ENCODE measurements at regions not wholly inside any gene's neighbourhood (a gene's known extent, or its start where the extent isn't known, plus 50 kb on each side); places are given as distances from the start of the nearest gene placed in this dataset.
"Not testable (repeated sequence)": the region's sequence is repeated elsewhere in the genome, so short reads cannot be mapped to it uniquely, and the experiment has no call there.

DNA sequence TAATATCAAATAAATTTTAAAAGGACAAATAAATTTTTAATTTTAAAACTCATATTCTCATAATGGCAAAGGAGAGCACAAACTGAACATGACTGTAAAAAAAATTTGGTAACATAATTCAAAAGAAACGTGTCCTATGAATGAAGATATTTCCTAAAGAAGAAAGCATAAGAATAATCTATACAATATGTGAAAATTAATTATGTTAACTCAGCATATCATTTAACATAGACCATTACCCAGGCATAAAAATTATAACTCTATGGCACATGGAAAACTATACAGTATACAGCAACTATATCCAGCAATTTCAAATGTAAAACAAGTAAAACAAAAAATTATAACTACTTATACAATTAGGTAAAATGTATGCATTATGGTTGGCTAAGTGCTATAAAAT is 288.1 kb downstream of the SUCLG1 start:
- no peaks in the 10 kb centered on the region for H4K20me1 ChIP-seq
- TF ChIP-seq Cebpa-rat (IDR thresholded peaks at IDR 0.05): no peak
- H3K4me3 ChIP-seq: no peak overlapping the region
- H3K36me3 ChIP-seq: no peaks in the 10 kb centered on the region
- peaks cover 27% of the 10 kb centered on the region for H3K9me3 ChIP-seq
- H3K4me1 ChIP-seq: no peaks in the 10 kb centered on the region
- H3K27ac ChIP-seq: no peak overlapping the region
- no peak overlapping the region for H3K4me2 ChIP-seq
- H3K9ac ChIP-seq: no peak overlapping the region
- H3K27me3 ChIP-seq: no peaks in the 10 kb centered on the region

DNA sequence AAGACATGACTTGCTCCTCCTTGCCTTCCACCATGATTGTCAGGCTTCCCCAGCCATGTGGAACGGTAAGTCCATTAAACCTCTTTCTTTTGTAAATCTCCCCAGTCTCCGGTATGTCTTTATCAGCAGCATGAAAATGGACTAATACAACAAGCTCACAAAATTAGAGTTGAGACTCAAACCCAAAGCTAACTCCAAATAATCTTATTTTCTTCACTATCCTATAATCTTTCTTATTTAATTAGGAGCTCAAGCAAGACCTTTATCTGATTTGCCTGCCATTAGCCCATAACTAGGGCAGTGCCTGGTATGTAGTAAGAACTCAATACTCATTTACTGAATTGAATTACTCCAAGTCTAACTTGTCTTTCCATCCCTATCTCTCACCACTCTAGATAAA is 289.2 kb downstream of the SUCLG1 start:
- H3K4me3 ChIP-seq: no peak overlapping the region
- no peaks in the 10 kb centered on the region for H3K36me3 ChIP-seq
- H3K9me3 ChIP-seq: peaks cover 27% of the 10 kb centered on the region
- H3K27me3 ChIP-seq: no peaks in the 10 kb centered on the region
- no peak overlapping the region for H3K9ac ChIP-seq
- no peak overlapping the region for H3K27ac ChIP-seq
- H3K4me1 ChIP-seq: no peaks in the 10 kb centered on the region
- H3K4me2 ChIP-seq: no peak overlapping the region
- no peak for TF ChIP-seq Cebpa-rat (IDR thresholded peaks at IDR 0.05)
- no peaks in the 10 kb centered on the region for H4K20me1 ChIP-seq

DNA sequence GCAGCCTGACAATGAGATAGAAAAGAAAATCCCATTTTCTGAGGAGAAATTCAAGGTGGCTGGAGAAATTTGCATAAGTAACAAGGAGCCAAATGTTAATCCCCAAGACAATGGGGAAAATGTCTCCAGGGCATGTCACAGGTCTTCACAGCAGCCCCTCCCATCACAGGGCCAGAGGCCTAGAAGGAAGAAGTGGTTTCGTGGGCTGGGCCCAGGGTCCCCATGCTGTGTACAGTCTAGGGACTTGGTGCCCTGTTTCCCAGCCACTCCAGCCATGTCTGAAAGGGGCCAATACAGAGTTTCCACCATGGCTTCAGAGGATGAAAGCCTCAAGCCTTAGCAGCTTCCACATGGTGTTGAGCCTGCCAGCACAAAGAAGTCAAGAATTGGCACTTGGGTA is 290.5 kb downstream of the SUCLG1 start:
- not testable (repeated sequence) for H4K20me1 ChIP-seq, H3K4me3 ChIP-seq, H3K4me1 ChIP-seq, H3K9ac ChIP-seq, H3K4me2 ChIP-seq, H3K27ac ChIP-seq, H3K36me3 ChIP-seq, H3K27me3 ChIP-seq
- H3K9me3 ChIP-seq: peaks cover 27% of the 10 kb centered on the region

DNA sequence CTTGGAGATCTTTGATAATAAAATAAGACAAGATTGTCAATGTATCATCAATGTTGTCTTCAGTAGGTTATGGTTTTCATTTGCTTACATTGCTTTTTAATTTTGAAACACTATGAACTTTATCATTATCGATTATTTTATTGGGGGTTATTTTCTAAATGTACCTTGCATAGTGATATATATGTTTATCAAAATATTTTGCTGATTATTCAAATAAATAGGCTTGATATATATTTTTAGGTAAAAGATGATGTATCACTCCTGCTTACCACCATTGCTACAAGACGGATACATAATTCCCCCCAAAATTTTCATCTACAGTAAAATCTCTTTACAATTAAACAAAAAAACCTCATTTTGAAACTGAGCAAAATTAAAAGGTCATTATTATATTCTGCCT is 293.8 kb downstream of the SUCLG1 start:
- H3K4me3 ChIP-seq: no peak overlapping the region
- no peaks in the 10 kb centered on the region for H4K20me1 ChIP-seq
- no peak overlapping the region for H3K4me2 ChIP-seq
- no peak overlapping the region for H3K9ac ChIP-seq
- no peaks in the 10 kb centered on the region for H3K27me3 ChIP-seq
- no peak for TF ChIP-seq Cebpa-rat (IDR thresholded peaks at IDR 0.05)
- H3K36me3 ChIP-seq: no peaks in the 10 kb centered on the region
- no peak overlapping the region for H3K27ac ChIP-seq
- H3K4me1 ChIP-seq: no peaks in the 10 kb centered on the region
- H3K9me3 ChIP-seq: peaks cover 25% of the 10 kb centered on the region

DNA sequence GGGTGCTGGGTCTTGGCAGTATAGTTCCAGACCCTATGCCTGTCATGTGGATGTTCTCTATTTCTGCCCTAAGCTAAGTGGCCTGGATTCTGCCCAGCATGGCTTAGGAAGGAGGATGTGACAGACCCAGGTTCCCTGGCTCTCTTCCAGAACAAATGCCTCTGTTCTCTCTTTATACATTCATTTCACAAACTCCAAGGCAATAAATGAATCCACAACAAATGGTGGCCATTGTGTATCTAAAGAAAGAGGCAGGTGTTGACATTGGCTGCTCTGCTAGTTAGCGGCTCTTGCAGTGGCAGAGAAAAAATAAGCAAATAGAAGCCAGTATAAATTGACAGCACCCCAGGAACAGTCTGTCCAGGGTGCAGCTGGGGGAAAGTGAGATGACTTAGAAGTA is 298.6 kb downstream of the SUCLG1 start:
- Histone ChIP-seq H3K9me3 (0 out of 2 replicates have a peak, but pooled peaks cover 4% of the 10 kb centered on the region), H3K4me2 (no peak overlapping the region), H3K9ac (no peak overlapping the region), H4K20me1 (no peaks in the 10 kb centered on the region), H3K4me3 (no peak overlapping the region), H3K4me1 (no peaks in the 10 kb centered on the region), H3K27ac (no peak overlapping the region), H3K36me3 (no peaks in the 10 kb centered on the region), H3K27me3 (no peaks in the 10 kb centered on the region)
- TF ChIP-seq Cebpa-rat (IDR thresholded peaks at IDR 0.05): no peak

DNA sequence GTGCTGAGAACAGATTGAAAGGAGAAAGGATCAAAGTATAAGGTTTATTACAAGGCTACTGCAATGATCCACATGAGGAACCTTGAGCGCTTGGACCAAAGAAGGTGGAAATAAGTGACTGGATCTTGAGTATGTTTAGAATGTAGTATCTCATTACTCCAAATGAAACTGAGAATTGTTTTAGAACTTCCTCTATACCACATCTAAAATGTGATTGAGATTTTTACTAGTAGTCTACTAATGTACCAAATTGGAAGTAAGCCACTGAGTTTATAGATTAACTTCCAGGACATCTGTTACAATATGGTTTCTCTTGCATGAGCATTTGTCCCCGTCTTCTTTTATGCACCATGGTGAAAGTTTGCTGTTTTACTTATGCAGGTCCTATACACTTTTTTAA is 300.5 kb downstream of the SUCLG1 start:
- H3K27ac ChIP-seq: no peak overlapping the region
- H3K27me3 ChIP-seq: no peaks in the 10 kb centered on the region
- H3K4me1 ChIP-seq: no peaks in the 10 kb centered on the region
- no peaks in the 10 kb centered on the region for H4K20me1 ChIP-seq
- 0 out of 2 replicates have a peak, but pooled peaks cover 4% of the 10 kb centered on the region for H3K9me3 ChIP-seq
- H3K9ac ChIP-seq: no peak overlapping the region
- TF ChIP-seq Cebpa-rat (IDR thresholded peaks at IDR 0.05): no peak
- H3K36me3 ChIP-seq: no peaks in the 10 kb centered on the region
- H3K4me2 ChIP-seq: no peak overlapping the region
- no peak overlapping the region for H3K4me3 ChIP-seq

DNA sequence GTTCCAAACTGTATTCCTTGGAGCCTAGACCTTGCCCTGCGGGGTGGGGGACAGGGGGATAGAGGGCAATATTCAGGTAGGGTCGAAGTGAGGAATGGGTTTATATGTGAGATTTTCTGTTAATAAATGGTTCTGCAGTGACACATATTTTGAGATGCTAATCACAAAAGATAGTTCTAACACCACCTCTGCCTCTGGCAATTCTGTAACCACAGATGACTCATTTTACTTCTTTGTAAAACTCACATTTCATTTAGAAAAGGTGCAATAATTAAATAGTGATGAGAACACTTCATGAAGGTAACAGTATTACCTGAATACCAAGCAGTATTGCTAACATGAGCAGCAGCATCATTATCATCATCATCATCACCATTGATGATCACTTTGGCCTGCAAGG is 306.6 kb downstream of the SUCLG1 start:
- no peaks in the 10 kb centered on the region for H3K4me1 ChIP-seq

DNA sequence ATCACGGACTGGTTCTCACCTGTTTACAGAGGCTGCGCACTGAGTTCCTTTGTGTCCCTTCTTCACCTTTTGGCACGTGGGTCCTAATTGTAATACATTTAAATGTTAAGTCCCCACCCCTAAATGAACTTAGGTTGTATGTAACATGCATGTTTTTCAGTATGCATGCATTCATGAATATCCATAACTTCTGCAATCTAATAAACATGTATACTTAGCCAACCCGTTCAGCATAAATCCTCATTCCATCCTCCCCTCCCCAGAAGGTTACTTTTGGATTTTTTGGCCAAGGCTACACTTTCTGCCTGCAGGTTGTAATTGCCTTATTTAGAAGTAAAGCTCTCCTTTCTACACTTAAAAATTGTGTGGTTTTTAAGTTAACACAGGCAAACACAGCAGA is 314.7 kb downstream of the SUCLG1 start:
- no peak for TF ChIP-seq Cebpa-rat (IDR thresholded peaks at IDR 0.05)
- no peak overlapping the region for H3K4me3 ChIP-seq
- no peaks in the 10 kb centered on the region for H4K20me1 ChIP-seq
- no peak overlapping the region for H3K9ac ChIP-seq
- H3K4me2 ChIP-seq: no peak overlapping the region
- no peaks in the 10 kb centered on the region for H3K9me3 ChIP-seq
- no peaks in the 10 kb centered on the region for H3K4me1 ChIP-seq
- H3K36me3 ChIP-seq: no peaks in the 10 kb centered on the region
- no peak overlapping the region for H3K27ac ChIP-seq
- H3K27me3 ChIP-seq: no peaks in the 10 kb centered on the region

More for the DNA sequence above, 306.6 kb downstream of the SUCLG1 start:
- Histone ChIP-seq H3K4me2 (no peak overlapping the region), H3K4me3 (no peak overlapping the region), H3K9me3 (no peaks in the 10 kb centered on the region), H3K9ac (no peak overlapping the region), H4K20me1 (no peaks in the 10 kb centered on the region), H3K36me3 (no peaks in the 10 kb centered on the region), H3K27me3 (no peaks in the 10 kb centered on the region), H3K27ac (no peak overlapping the region)
- TF ChIP-seq Cebpa-rat (IDR thresholded peaks at IDR 0.05): no peak

DNA sequence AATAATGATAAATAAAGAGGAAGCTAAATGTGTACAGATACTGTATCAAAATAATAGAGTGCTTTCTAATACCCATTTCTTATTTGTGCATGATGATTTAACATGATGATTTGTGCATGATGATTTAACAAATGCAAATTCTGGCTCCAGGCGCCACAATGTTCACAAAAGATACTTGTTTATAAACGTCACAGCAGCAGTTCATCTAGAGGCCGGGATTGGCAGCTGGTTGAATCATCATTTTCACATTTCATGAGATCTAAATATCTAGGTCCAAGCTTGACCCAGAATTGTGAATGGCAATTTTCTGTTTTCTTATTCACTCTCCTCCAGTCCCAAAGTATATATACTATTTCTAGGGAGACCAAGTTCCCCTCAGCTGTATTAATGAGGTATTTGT is 322.0 kb downstream of the SUCLG1 start:
- Histone ChIP-seq H3K9ac (no peak overlapping the region), H3K4me3 (no peak overlapping the region), H3K4me2 (no peak overlapping the region), H3K4me1 (peaks cover 20% of the 10 kb centered on the region), H3K27me3 (no peaks in the 10 kb centered on the region), H3K27ac (no peak overlapping the region), H4K20me1 (no peaks in the 10 kb centered on the region), H3K9me3 (no peaks in the 10 kb centered on the region), H3K36me3 (no peaks in the 10 kb centered on the region)
- no peak for TF ChIP-seq Cebpa-rat (IDR thresholded peaks at IDR 0.05)

DNA sequence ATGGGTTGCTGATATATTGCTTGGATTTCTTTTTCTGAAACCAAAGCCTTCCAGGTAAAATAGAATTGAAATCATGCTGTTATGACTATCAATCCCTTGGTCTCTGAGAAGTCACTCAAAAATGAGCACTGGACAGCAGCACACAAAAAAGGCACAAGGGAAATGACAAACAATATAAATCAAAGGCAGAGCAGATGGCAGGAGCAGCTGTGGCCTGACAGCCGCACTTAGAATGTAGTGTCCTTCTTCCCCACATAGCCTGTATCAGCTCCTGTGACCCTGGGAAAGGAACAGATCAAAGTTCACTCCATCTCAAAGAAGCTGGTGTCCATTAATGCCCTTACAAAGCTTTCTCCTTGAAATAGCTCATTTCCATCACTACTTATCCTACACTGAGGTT is 326.7 kb downstream of the SUCLG1 start:
- Histone ChIP-seq H3K36me3 (no peaks in the 10 kb centered on the region), H3K4me3 (no peak overlapping the region), H4K20me1 (no peaks in the 10 kb centered on the region), H3K9ac (no peak overlapping the region), H3K4me1 (peaks cover 20% of the 10 kb centered on the region), H3K27me3 (no peaks in the 10 kb centered on the region), H3K9me3 (peaks cover 6% of the 10 kb centered on the region; the same call in 1 of the 2 replicates), H3K27ac (no peak overlapping the region), H3K4me2 (no peak overlapping the region)
- TF ChIP-seq Cebpa-rat (IDR thresholded peaks at IDR 0.05): no peak

DNA sequence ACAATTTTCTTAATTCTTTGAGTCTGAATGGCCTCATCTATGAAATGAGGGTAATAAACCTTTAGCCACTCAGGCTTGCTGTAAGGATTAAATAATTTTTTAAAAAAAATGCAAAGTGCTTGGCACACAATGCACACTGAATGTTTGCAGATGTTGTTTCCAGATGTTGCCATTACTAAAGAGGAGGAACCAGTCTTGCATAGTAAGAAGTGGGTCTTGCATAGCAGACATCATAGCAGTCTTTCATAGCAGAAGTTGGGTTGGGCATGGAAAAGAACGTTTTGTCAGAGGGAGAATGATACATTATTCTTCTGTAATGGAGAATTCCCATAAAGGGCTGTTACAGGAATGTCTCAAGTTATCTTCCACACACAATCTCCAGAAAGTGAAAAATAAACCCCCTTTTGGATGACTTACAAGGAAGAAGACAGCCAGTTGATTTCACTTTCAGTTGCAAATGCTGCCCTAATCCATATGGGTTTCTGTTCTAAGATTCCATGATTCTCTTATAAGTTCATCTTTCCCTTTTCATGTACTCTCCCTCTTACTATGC is 327.7 kb downstream of the SUCLG1 start:
- no peak overlapping the region for H3K4me3 ChIP-seq
- no peaks in the 10 kb centered on the region for H4K20me1 ChIP-seq
- H3K4me1 ChIP-seq: peaks cover 20% of the 10 kb centered on the region
- no peak for TF ChIP-seq Cebpa-rat (IDR thresholded peaks at IDR 0.05)
- no peaks in the 10 kb centered on the region for H3K36me3 ChIP-seq
- no peaks in the 10 kb centered on the region for H3K27me3 ChIP-seq
- H3K27ac ChIP-seq: no peak overlapping the region
- H3K4me2 ChIP-seq: no peak overlapping the region
- H3K9me3 ChIP-seq: peaks cover 6% of the 10 kb centered on the region; the same call in 1 of the 2 replicates
- H3K9ac ChIP-seq: no peak overlapping the region
